Loucy (cell line): ENCODE measurements at regions not wholly inside any gene's neighbourhood (a gene's known extent, or its start where the extent isn't known, plus 50 kb on each side); places are given as distances from the start of the nearest gene placed in this dataset.

Experiments
- EZH2phosphoT487 ChIP-seq: fragments of 200-600 bp; IDR thresholded peaks from 2 replicates; pipeline ENCODE4 v1.6.1; 2018; ENCODE audit warnings: antibody characterized with exemption, mild to moderate bottlenecking, moderate library complexity, borderline replicate concordance
- TF ChIP-seq, protein P1 (sequence below): fragments of 200-600 bp; sonication (generic); conservative IDR thresholded peaks from 2 replicates; pipeline ENCODE4 v1.5.1; 2014; ENCODE audit warnings: mild to moderate bottlenecking, antibody characterized with exemption, low read length

DNA sequence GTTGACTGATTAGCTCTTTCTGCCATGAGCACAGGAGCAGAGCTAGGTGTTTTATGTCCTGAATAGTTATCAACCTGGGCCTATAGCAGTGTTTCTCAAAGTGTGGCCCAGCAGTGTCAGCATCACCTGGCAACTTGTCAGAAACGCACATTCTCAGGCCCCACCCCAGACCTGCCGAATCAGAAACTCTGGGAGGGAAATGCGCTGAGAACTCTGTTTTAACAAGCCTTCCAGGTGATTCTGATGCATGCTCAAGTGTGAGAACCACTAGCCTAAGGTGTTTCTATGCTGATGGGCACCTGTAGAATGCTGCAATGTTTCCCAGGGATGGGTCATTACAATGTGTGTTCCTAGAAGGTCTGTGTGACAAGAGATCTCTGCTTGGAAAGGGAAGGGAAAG, 257.5 kb downstream of the MID1IP1 start:
- TF ChIP-seq, protein P1, sequence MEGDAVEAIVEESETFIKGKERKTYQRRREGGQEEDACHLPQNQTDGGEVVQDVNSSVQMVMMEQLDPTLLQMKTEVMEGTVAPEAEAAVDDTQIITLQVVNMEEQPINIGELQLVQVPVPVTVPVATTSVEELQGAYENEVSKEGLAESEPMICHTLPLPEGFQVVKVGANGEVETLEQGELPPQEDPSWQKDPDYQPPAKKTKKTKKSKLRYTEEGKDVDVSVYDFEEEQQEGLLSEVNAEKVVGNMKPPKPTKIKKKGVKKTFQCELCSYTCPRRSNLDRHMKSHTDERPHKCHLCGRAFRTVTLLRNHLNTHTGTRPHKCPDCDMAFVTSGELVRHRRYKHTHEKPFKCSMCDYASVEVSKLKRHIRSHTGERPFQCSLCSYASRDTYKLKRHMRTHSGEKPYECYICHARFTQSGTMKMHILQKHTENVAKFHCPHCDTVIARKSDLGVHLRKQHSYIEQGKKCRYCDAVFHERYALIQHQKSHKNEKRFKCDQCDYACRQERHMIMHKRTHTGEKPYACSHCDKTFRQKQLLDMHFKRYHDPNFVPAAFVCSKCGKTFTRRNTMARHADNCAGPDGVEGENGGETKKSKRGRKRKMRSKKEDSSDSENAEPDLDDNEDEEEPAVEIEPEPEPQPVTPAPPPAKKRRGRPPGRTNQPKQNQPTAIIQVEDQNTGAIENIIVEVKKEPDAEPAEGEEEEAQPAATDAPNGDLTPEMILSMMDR = no peak
- TF ChIP-seq EZH2phosphoT487 = no peak
